ENCODE measurements at regions not wholly inside any gene's neighbourhood (a gene's known extent, or its start where the extent isn't known, plus 50 kb on each side); places are given as distances from the start of the nearest gene placed in this dataset.

GRCh38 chr5:77921094-77921768 lies 145.1 kb upstream of the TBCA start:
- no peak for TF ChIP-seq CTCF (IDR thresholded peaks at IDR 0.05)
- intact Hi-C loops (cut with DNase I, micrococcal nuclease) = no loop called here
- H3K4me3 ChIP-seq = no peak overlapping the region
- H3K4me1 ChIP-seq (ENCODE audit: low read depth) = no peaks in the 10 kb centered on the region
- DNase-seq = no peak
- ATAC-seq = no peak
- no peaks in the 10 kb centered on the region for H3K9me3 ChIP-seq
- H3K36me3 ChIP-seq (ENCODE audit: low read depth) = no peaks in the 10 kb centered on the region

- ATAC-seq = no peak
- no peak overlapping the region for H3K4me3 ChIP-seq
- no peak for DNase-seq
- no peaks in the 10 kb centered on the region for H3K4me1 ChIP-seq (ENCODE audit: low read depth)
- no peaks in the 10 kb centered on the region for H3K36me3 ChIP-seq (ENCODE audit: low read depth)
- H3K9me3 ChIP-seq = no peaks in the 10 kb centered on the region
- no peak for TF ChIP-seq CTCF (IDR thresholded peaks at IDR 0.05)
- intact Hi-C loops (cut with DNase I, micrococcal nuclease) = no loop called here
These were observed 144.4 kb upstream of the TBCA start for GRCh38 chr5:77920359-77921058.

- DNase-seq (no peak), ATAC-seq (no peak)
- no peak overlapping the region for H3K4me3 ChIP-seq
- intact Hi-C loops (cut with DNase I, micrococcal nuclease) = no loop called here
- H3K9me3 ChIP-seq = no peaks in the 10 kb centered on the region
- H3K4me1 ChIP-seq (ENCODE audit: low read depth) = no peaks in the 10 kb centered on the region
- H3K36me3 ChIP-seq (ENCODE audit: low read depth) = no peaks in the 10 kb centered on the region
- no peak for TF ChIP-seq CTCF (IDR thresholded peaks at IDR 0.05)
These were observed 139.2 kb upstream of the TBCA start for GRCh38 chr5:77915346-77915745.

- Histone ChIP-seq H3K4me1 (ENCODE audit: low read depth) (no peaks in the 10 kb centered on the region), H3K4me3 (no peak overlapping the region), H3K9me3 (no peaks in the 10 kb centered on the region), H3K36me3 (ENCODE audit: low read depth) (no peaks in the 10 kb centered on the region)
- DNase-seq = no peak
- no peak for TF ChIP-seq CTCF (IDR thresholded peaks at IDR 0.05)
- ATAC-seq = no peak
- intact Hi-C loops (cut with DNase I, micrococcal nuclease) = no loop called here
These were observed 136.6 kb upstream of the TBCA start for GRCh38 chr5:77912721-77913120.

GRCh38 chr5:77910602-77911188 lies 134.6 kb upstream of the TBCA start:
- DNase-seq (no peak), ATAC-seq (no peak)
- TF ChIP-seq CTCF (IDR thresholded peaks at IDR 0.05) = no peak
- no peaks in the 10 kb centered on the region for H3K36me3 ChIP-seq (ENCODE audit: low read depth)
- no peak overlapping the region for H3K4me3 ChIP-seq
- intact Hi-C loops (cut with DNase I, micrococcal nuclease) = no loop called here
- no peaks in the 10 kb centered on the region for H3K9me3 ChIP-seq
- no peaks in the 10 kb centered on the region for H3K4me1 ChIP-seq (ENCODE audit: low read depth)
